Natural killer cell treated with Interleukin-12 subunit alpha and Interleukin-12 subunit beta and Interleukin-15 and Interleukin-18, amount 100 ng/mL, for 72 hours (primary cell): ENCODE measurements at regions not wholly inside any gene's neighbourhood (a gene's known extent, or its start where the extent isn't known, plus 50 kb on each side); places are given as distances from the start of the nearest gene placed in this dataset.
"Not testable (repeated sequence)": the region's sequence is repeated elsewhere in the genome, so short reads cannot be mapped to it uniquely, and the experiment has no call there.

ENCODE experiments used
- ATAC-seq, 2 donors: fragments of 150-1000 bp; cut with Tn5 transposase in 1 of 2; sonication (Bioruptor Pico), chemical (Tn5 transposase) in 1 of 2; 2 replicates each; pipeline ENCODE4 v1.10.0; 2021
- DNase-seq: peaks from one replicate; pipeline ENCODE4 v3.0.0; 2022; ENCODE audit warnings: low spot score
- H3K27ac Mint-ChIP-seq, 2 donors: 1 replicate in 1 of 2; 2 replicates in 1 of 2; pipeline ENCODE4 v1.8.0; 2022; ENCODE audit warnings: mixed read lengths in 2 of 2, mild to moderate bottlenecking in 1 of 2, moderate library complexity in 1 of 2
- H3K27me3 Mint-ChIP-seq, 2 donors: 1 replicate in 1 of 2; 2 replicates in 1 of 2; pipeline ENCODE4 v1.8.0; 2022; ENCODE audit warnings: mixed read lengths in 2 of 2
- H3K36me3 Mint-ChIP-seq: one replicate; pipeline ENCODE4 v1.8.0; 2022; ENCODE audit warnings: mixed read lengths
- H3K4me1 Mint-ChIP-seq, 2 donors: 1 replicate in 1 of 2; 2 replicates in 1 of 2; pipeline ENCODE4 v1.8.0; 2022; ENCODE audit warnings: low read depth in 2 of 2, mixed read lengths in 2 of 2, mild to moderate bottlenecking in 1 of 2
- H3K4me3 Mint-ChIP-seq: one replicate; pipeline ENCODE4 v1.8.0; 2022; ENCODE audit warnings: mixed read lengths
- H3K9me3 Mint-ChIP-seq: 2 replicates; pipeline ENCODE4 v1.8.0; 2022; ENCODE audit warnings: mixed read lengths

DNA sequence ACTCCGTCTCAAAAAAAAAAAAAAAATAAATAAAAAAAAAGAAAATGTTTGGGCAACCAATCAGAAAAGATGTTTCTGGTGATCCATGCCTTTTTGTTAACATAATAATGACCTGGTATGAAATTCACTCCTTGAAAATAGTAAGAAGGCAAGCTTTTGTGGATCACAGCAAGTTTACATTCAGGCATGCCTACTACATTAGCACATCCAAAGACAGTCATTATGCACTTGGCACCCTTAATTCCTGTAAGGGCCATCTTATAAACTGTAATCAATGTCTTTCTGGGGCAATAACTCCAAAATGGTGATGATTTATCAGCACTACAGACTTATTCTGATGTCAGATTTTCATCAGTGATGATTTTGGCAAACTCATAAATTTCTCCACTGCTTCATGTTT, 1871.6 kb upstream of the AGA start:
- Mint-ChIP-seq H3K9me3 (peaks cover 21% of the 10 kb centered on the region), H3K4me3 (no peak overlapping the region), H3K27me3 (no peaks in the 10 kb centered on the region), H3K36me3 (no peaks in the 10 kb centered on the region), H3K27ac (no peak overlapping the region), H3K4me1 (no peaks in the 10 kb centered on the region)
- DNase-seq (no peak), ATAC-seq (no peak)

DNA sequence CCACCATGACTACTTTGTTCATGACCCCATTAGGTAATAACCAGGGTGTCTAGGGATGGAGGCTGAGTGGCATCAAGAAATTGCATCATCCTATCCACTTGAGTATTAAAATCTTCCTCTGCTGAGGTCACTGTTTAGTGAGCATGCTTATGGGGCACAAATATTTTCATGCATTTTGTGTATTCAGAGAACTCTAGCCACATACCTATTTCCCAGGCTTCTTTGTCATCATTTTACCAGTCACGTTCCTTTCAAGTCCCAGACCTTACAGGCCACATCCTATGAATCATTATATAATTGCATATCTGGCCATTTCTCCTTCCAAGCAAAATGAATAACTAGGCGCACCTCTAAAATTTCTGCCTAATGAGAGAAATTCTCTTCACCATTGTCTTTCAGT, 1882.9 kb upstream of the AGA start:
- H3K4me1 Mint-ChIP-seq = no peaks in the 10 kb centered on the region
- ATAC-seq (no peak), DNase-seq (no peak)
- no peak overlapping the region for H3K27ac Mint-ChIP-seq
- peaks cover 4% of the 10 kb centered on the region for H3K36me3 Mint-ChIP-seq
- H3K4me3 Mint-ChIP-seq = no peak overlapping the region
- H3K27me3 Mint-ChIP-seq = no peaks in the 10 kb centered on the region
- peaks cover 12% of the 10 kb centered on the region for H3K9me3 Mint-ChIP-seq

DNA sequence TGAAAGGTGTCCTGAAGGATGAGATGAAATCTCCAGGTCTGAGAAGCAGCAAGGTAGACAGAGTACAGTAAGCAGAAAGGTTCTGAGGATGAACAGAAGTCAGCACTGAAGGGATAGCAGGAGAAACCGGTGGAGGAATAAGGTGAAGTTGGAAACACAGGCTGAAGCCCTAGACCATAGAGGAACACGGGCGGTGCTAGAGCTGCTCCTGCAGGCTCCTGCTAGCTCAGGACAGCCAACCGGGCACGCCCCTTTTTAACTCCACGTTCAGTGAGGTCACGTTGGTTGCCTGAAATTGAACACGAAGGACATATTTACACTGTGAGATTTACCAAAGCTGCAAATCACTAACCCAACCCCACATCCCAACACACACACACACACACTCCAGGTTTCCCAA, 1886.4 kb upstream of the AGA start:
- Mint-ChIP-seq H3K4me3 (no peak overlapping the region), H3K27ac (no peak overlapping the region), H3K36me3 (no peaks in the 10 kb centered on the region), H3K4me1 (no peaks in the 10 kb centered on the region), H3K27me3 (no peaks in the 10 kb centered on the region), H3K9me3 (peaks cover 14% of the 10 kb centered on the region)
- ATAC-seq (no peak), DNase-seq (no peak)

DNA sequence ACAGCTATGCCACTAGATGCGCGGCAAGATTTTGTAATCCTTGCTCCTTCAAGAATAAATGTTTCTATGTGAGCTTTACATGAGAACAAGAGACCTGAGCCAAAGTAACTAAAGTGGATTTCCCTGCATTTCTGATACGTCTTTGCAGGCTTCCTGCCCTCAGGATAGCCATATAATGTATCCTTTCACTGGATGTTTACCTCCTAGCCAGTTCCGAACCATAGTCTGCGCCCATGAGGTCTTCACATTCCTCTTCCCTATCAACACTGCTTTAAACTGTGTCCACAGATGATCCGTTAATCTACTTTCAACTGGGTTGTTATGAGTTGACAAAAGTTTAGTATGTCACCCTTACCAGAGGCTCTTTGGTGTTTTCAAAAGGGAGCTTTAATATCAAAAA, 1889.1 kb upstream of the AGA start:
- Mint-ChIP-seq H3K4me1 (no peaks in the 10 kb centered on the region), H3K27me3 (no peaks in the 10 kb centered on the region), H3K27ac (no peak overlapping the region), H3K9me3 (peaks cover 12% of the 10 kb centered on the region), H3K36me3 (no peaks in the 10 kb centered on the region), H3K4me3 (no peak overlapping the region)
- ATAC-seq = no peak
- DNase-seq = no peak

DNA sequence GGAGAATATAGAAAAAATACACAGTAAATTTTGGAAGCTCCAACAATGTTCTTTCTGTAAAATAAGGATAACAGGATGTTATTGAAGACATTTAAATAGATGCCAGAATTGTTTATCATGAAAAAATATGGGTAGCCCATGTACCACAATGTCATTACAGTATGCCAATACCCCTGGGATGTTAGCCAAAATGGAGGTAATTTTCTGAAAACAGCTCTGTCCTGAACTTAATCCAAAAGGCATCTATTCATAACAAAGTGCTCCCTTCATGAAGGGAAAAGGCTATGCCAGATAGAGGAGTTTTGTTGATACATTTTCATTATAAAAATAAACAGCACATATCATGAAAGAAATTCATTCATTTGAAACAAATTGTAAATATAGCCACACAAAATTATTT, 1902.6 kb upstream of the AGA start:
- H3K4me3 Mint-ChIP-seq = no peak overlapping the region

GRCh38 chr4:179352221-179352620, 1910.0 kb upstream of the AGA start:
- Mint-ChIP-seq H3K27me3 (no peaks in the 10 kb centered on the region), H3K9me3 (peaks cover 20% of the 10 kb centered on the region), H3K27ac (no peak overlapping the region), H3K4me3 (no peak overlapping the region), H3K4me1 (no peaks in the 10 kb centered on the region), H3K36me3 (peaks cover 13% of the 10 kb centered on the region)
- ATAC-seq = no peak
- DNase-seq = no peak

More for the DNA sequence above, 1902.6 kb upstream of the AGA start:
- H3K36me3 Mint-ChIP-seq = peaks cover 18% of the 10 kb centered on the region
- ATAC-seq = no peak
- H3K9me3 Mint-ChIP-seq = peaks cover 14% of the 10 kb centered on the region
- no peak for DNase-seq
- H3K27ac Mint-ChIP-seq = no peak overlapping the region
- H3K4me1 Mint-ChIP-seq = no peaks in the 10 kb centered on the region
- H3K27me3 Mint-ChIP-seq = no peaks in the 10 kb centered on the region

DNA sequence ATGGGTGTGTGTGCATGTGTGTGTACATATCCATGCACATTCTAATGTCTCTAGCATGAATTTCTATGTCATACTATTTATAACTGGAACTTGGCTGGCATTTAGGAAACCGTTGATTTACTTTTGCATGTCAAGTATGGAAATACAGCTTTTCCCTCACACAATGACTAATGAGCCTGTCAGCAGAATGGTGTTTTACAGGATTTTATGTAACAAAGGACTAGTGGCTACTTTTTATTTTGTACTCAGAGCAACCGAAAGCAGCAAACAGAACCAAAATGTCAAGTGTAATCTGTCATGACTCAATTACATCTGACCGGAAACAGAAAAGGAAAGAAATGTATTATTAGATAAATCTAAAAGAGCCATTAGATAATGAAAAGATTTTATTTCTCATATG, 1911.5 kb upstream of the AGA start:
- H3K27me3 Mint-ChIP-seq = no peaks in the 10 kb centered on the region
- H3K4me1 Mint-ChIP-seq = no peaks in the 10 kb centered on the region
- peaks cover 19% of the 10 kb centered on the region for H3K9me3 Mint-ChIP-seq
- no peak overlapping the region for H3K4me3 Mint-ChIP-seq
- DNase-seq (no peak), ATAC-seq (no peak)
- H3K36me3 Mint-ChIP-seq = peaks cover 7% of the 10 kb centered on the region
- no peak overlapping the region for H3K27ac Mint-ChIP-seq

DNA sequence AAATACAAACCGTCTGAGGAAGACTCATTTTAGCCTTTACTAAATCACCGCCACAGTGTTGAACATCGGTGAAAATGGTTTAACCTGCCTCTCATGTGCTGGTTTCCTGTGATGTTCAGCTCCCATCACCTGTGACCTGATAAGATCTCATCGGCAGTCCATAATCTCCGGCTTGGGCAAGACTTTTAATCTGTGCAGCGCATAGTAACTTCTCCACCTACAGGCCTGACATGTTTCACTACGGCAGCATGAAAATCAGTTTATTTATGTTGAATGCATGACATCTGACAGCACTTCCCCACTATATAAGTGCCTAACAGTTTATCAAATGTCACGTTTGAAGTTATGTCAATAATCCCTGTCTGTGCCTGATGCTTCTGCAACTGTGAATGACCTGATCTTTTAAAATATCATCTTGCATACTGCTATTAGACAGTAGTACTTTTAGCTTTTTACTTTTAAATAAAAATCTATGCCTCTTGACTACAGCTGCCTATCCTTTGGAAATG, 1919.8 kb upstream of the AGA start:
- Mint-ChIP-seq H3K36me3 (peaks cover 8% of the 10 kb centered on the region), H3K27me3 (no peaks in the 10 kb centered on the region), H3K4me3 (no peak overlapping the region), H3K27ac (no peak overlapping the region), H3K4me1 (no peaks in the 10 kb centered on the region), H3K9me3 (peaks cover 14% of the 10 kb centered on the region)
- DNase-seq (no peak), ATAC-seq (no peak)

GRCh38 chr4:179365932-179366331, 1923.7 kb upstream of the AGA start:
- H3K9me3 Mint-ChIP-seq, H3K27me3 Mint-ChIP-seq, H3K4me3 Mint-ChIP-seq, H3K4me1 Mint-ChIP-seq, H3K36me3 Mint-ChIP-seq, ATAC-seq, DNase-seq, H3K27ac Mint-ChIP-seq: not testable (repeated sequence)

DNA sequence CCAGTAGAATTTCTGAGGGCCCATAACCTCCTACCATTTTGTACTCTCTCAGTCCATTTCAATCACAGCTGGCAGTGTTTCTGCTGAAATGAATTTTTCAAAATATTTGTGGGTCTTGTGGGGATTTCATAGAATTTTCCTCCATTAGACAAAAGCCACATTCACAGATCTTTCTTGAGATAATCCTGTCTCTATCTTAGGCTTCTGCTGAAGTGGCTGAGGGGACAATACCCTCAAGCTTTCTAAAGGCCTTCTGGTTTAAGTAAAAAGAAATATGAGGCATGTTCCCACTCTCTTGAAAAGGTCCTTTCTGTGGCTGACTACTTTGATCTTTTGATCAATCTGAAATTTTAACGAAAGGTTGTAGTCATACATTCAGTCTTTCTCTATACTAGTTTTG, 1930.0 kb upstream of the AGA start:
- DNase-seq = no peak
- ATAC-seq = no peak
- Mint-ChIP-seq H3K4me1 (no peaks in the 10 kb centered on the region), H3K27me3 (no peaks in the 10 kb centered on the region), H3K36me3 (no peaks in the 10 kb centered on the region), H3K27ac (no peak overlapping the region), H3K9me3 (peaks cover 25% of the 10 kb centered on the region), H3K4me3 (no peak overlapping the region)

GRCh38 chr4:179372746-179373145, 1930.5 kb upstream of the AGA start:
- H3K36me3 Mint-ChIP-seq = no peaks in the 10 kb centered on the region
- H3K4me1 Mint-ChIP-seq = no peaks in the 10 kb centered on the region
- H3K4me3 Mint-ChIP-seq = no peak overlapping the region
- H3K9me3 Mint-ChIP-seq = peaks cover 25% of the 10 kb centered on the region
- no peak for DNase-seq
- no peak for ATAC-seq
- H3K27me3 Mint-ChIP-seq = no peaks in the 10 kb centered on the region
- H3K27ac Mint-ChIP-seq = no peak overlapping the region

GRCh38 chr4:179378847-179379246, 1936.6 kb upstream of the AGA start:
- ATAC-seq, H3K27ac Mint-ChIP-seq: not testable (repeated sequence)
- H3K9me3 Mint-ChIP-seq = peaks cover 14% of the 10 kb centered on the region

DNA sequence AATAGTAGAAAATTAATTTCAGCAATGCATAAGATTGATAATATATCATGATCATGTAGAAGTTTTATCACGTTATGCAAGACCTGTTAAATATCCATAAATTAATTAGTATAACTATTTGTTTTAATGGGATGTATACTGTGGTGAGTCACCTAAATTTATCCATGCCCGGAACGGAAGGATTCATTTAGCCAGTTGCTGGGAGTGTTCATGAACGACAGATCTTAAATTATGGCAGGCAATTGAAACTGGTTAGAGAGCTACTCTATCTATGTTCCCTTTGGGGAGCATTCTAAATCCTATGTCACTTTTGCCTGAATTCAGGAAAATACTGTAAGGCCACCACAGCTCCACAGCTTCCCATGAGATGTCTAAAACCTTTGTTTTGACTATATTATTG, 1950.5 kb upstream of the AGA start:
- Mint-ChIP-seq H3K36me3 (no peaks in the 10 kb centered on the region), H3K9me3 (peaks cover 27% of the 10 kb centered on the region), H3K4me1 (no peaks in the 10 kb centered on the region), H3K27me3 (no peaks in the 10 kb centered on the region), H3K4me3 (no peak overlapping the region), H3K27ac (no peak overlapping the region)
- ATAC-seq (no peak), DNase-seq (no peak)

More at GRCh38 chr4:179378847-179379246, 1936.6 kb upstream of the AGA start:
- H3K36me3 Mint-ChIP-seq = peaks cover 12% of the 10 kb centered on the region
- H3K4me3 Mint-ChIP-seq, DNase-seq, H3K27me3 Mint-ChIP-seq, H3K4me1 Mint-ChIP-seq: not testable (repeated sequence)

- Mint-ChIP-seq H3K4me1 (no peaks in the 10 kb centered on the region), H3K27ac (no peak overlapping the region), H3K36me3 (peaks cover 5% of the 10 kb centered on the region), H3K9me3 (peaks cover 24% of the 10 kb centered on the region), H3K4me3 (no peak overlapping the region), H3K27me3 (no peaks in the 10 kb centered on the region)
- DNase-seq (no peak), ATAC-seq (no peak)
These were observed 1956.2 kb upstream of the AGA start for GRCh38 chr4:179398414-179398813.

GRCh38 chr4:179399054-179399782, 1957.0 kb upstream of the AGA start:
- Mint-ChIP-seq H3K4me3 (no peak overlapping the region), H3K27me3 (no peaks in the 10 kb centered on the region), H3K36me3 (peaks cover 9% of the 10 kb centered on the region), H3K27ac (no peak overlapping the region), H3K9me3 (peaks cover 30% of the 10 kb centered on the region), H3K4me1 (no peaks in the 10 kb centered on the region)
- DNase-seq = no peak
- ATAC-seq = no peak
